Uterus (tissue), 2 donors: ENCODE measurements at regions not wholly inside any gene's neighbourhood (a gene's known extent, or its start where the extent isn't known, plus 50 kb on each side); places are given as distances from the start of the nearest gene placed in this dataset.

ENCODE experiments used
- CTCF ChIP-seq, 4 experiments: fragments of 200-600 bp in 2 of 4; fragments of 450-650 bp in 2 of 4; sonication (generic) in 2 of 4; IDR thresholded peaks; one replicate each; pipeline ENCODE4 v1.5.1; 2016 to 2019; ENCODE audit warnings: antibody characterized with exemption in 4 of 4, mild to moderate bottlenecking in 2 of 4, moderate library complexity in 1 of 4
- POLR2A ChIP-seq, 2 donors: fragments of 450-650 bp; IDR thresholded peaks; one replicate each; pipeline ENCODE4 v1.6.1; 2016; ENCODE audit warnings: antibody characterized with exemption in 2 of 2, mild to moderate bottlenecking in 1 of 2, moderate library complexity in 1 of 2

GRCh38 chr2:78145395-78145996 lies 623.3 kb upstream of the LRRTM4 start:
- no peak for TF ChIP-seq CTCF (IDR thresholded peaks at IDR 0.05)
- no peak for TF ChIP-seq POLR2A (IDR thresholded peaks at IDR 0.05)
